Ectodermal cell (in vitro differentiated cells): ENCODE measurements at regions not wholly inside any gene's neighbourhood (a gene's known extent, or its start where the extent isn't known, plus 50 kb on each side); places are given as distances from the start of the nearest gene placed in this dataset.
"Not testable (repeated sequence)": the region's sequence is repeated elsewhere in the genome, so short reads cannot be mapped to it uniquely, and the experiment has no call there.

Experiments used
- H3K27ac ChIP-seq: 2 replicates; pipeline ENCODE4 v1.7.0; 2013; ENCODE audit warnings: mild to moderate bottlenecking, low read depth, low read length; ENCODE audit not compliant: insufficient read depth, poor library complexity, severe bottlenecking
- H3K27me3 ChIP-seq: 2 replicates; pipeline ENCODE4 v1.7.0; 2013; ENCODE audit warnings: mild to moderate bottlenecking, low read length; ENCODE audit not compliant: insufficient read depth, control insufficient read depth, poor library complexity, severe bottlenecking
- H3K36me3 ChIP-seq: one replicate; pipeline ENCODE4 v1.7.0; 2013; ENCODE audit warnings: low read length; ENCODE audit not compliant: control insufficient read depth, insufficient read depth
- H3K4me1 ChIP-seq: one replicate; pipeline ENCODE4 v1.7.0; 2013; ENCODE audit warnings: low read length; ENCODE audit not compliant: control insufficient read depth, insufficient read depth
- H3K4me3 ChIP-seq: 2 replicates; pipeline ENCODE4 v1.7.0; 2013; ENCODE audit warnings: low read depth, low read length, control low read depth; ENCODE audit not compliant: insufficient read depth
- H3K9me3 ChIP-seq: 2 replicates; pipeline ENCODE4 v1.7.0; 2013; ENCODE audit warnings: mild to moderate bottlenecking, low read length, moderate library complexity; ENCODE audit not compliant: control insufficient read depth
- WGBS, 2 experiments: methylation state at CpG; one replicate each; pipeline ENCODE4 v1.1.7; 2013; ENCODE audit warnings: missing lambda C conversion rate in 2 of 2; 5-methylcytosine and 5-hydroxymethylcytosine counted together

- H3K36me3 ChIP-seq, H3K4me1 ChIP-seq, H3K9me3 ChIP-seq, H3K4me3 ChIP-seq, H3K27me3 ChIP-seq, H3K27ac ChIP-seq: not testable (repeated sequence)
- 96% methylated on average over 3 of the region's 3 CpGs; no CpG with 5 or more reads in 1 of the 2 experiments for WGBS, 2 experiments
Measured at GRCh38 chr4:33835764-33836163, 2408.6 kb downstream of the ARAP2 start.

GRCh38 chr4:33837043-33837838, 2407.1 kb downstream of the ARAP2 start:
- H3K27me3 ChIP-seq = no peaks in the 10 kb centered on the region
- no peak overlapping the region for H3K4me3 ChIP-seq
- H3K36me3 ChIP-seq = no peaks in the 10 kb centered on the region
- H3K27ac ChIP-seq = no peak overlapping the region
- 94 to 95% methylated on average over 5 of the region's 5 CpGs for WGBS, 2 experiments
- H3K9me3 ChIP-seq = no peaks in the 10 kb centered on the region
- H3K4me1 ChIP-seq = no peaks in the 10 kb centered on the region

- no peak overlapping the region for H3K27ac ChIP-seq
- 25% methylated on average over 1 of the region's 1 CpG; no CpG with 5 or more reads in 1 of the 2 experiments for WGBS, 2 experiments
- H3K36me3 ChIP-seq = no peaks in the 10 kb centered on the region
- H3K9me3 ChIP-seq = no peaks in the 10 kb centered on the region
- no peaks in the 10 kb centered on the region for H3K4me1 ChIP-seq
- H3K4me3 ChIP-seq = no peak overlapping the region
- H3K27me3 ChIP-seq = no peaks in the 10 kb centered on the region
Measured at GRCh38 chr4:33841120-33841519, 2403.2 kb downstream of the ARAP2 start.

DNA sequence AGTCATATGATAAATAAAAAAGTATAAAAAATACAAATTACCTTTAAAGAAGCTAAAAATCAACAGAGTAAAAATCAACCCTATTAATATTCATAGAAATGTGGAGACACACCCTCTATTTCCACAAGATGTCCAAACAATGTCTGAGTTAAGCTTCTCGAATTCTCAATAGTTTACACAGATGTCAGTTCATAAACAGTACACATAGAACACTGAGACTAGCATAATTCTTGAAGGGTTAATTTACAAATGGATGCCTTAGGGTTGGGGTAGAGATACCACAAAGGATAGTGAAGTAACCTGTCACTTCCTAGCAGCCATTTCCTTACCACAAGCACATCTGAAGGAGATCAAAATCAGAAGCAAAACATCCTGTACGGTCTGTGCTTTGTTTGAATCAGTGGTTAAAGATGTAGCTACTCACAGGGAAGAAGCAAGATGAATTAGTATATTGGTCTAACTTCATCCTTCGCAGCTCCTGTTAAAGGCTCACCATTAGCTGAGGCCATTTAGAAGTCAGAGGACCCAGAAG, 2393.9 kb downstream of the ARAP2 start:
- no peaks in the 10 kb centered on the region for H3K9me3 ChIP-seq
- WGBS, 2 experiments = 87 to 95% methylated on average over 3 of the region's 3 CpGs
- H3K27ac ChIP-seq = no peak overlapping the region
- H3K4me3 ChIP-seq = no peak overlapping the region
- no peaks in the 10 kb centered on the region for H3K36me3 ChIP-seq
- H3K27me3 ChIP-seq = no peaks in the 10 kb centered on the region
- no peaks in the 10 kb centered on the region for H3K4me1 ChIP-seq

DNA sequence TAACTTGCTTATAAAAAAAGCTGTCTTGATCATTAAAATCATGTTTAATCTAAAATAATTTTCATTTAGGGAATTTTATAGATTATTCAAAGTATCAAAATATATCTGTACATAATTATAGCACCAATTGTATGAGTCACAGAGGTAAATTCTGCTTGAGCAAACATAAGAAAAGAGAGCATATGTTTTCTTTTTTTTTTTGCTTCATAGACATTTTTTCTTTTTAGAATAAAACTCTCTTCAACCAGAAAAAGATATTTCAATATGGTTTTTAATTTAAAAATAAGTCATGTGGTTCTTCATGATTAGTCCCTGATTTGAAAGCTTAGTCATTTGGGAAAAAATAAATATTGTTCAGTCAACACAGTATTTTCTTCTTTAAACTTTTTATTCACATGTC, 2390.6 kb downstream of the ARAP2 start:
- H3K27me3 ChIP-seq, H3K9me3 ChIP-seq, H3K27ac ChIP-seq, H3K4me1 ChIP-seq, H3K4me3 ChIP-seq, H3K36me3 ChIP-seq: not testable (repeated sequence)

GRCh38 chr4:33864290-33864859, 2379.9 kb downstream of the ARAP2 start:
- WGBS, 2 experiments = 93 to 94% methylated on average over 6 of the region's 6 CpGs
- Histone ChIP-seq H3K4me3 (no peak overlapping the region), H3K27me3 (no peaks in the 10 kb centered on the region), H3K36me3 (no peaks in the 10 kb centered on the region), H3K4me1 (no peaks in the 10 kb centered on the region), H3K27ac (no peak overlapping the region), H3K9me3 (no peaks in the 10 kb centered on the region)

DNA sequence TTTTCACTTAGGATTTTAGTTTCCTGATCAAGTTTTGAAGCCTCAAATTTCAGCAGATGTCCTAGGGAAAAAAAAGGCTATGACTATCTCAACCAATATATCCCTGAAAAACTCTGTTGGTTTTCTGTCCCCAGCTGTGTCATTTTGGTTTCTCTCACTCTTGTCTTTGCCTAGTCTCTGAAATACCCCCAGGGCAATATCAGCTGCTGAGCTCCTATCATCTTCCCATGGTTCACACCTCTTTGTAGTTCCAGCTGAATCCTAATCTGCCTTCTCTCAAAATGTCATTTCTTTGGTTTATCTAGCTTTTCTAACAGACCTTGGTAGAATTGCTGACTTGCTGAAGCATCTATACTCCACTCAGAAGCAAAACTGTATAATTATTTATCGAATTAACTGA, 2370.5 kb downstream of the ARAP2 start:
- WGBS, 2 experiments = 100% methylated on average over 1 of the region's 1 CpG; no CpG with 5 or more reads in 1 of the 2 experiments
- Histone ChIP-seq H3K27ac (no peak overlapping the region), H3K4me3 (no peak overlapping the region), H3K36me3 (no peaks in the 10 kb centered on the region), H3K4me1 (no peaks in the 10 kb centered on the region), H3K27me3 (no peaks in the 10 kb centered on the region), H3K9me3 (no peaks in the 10 kb centered on the region)

- no peaks in the 10 kb centered on the region for H3K36me3 ChIP-seq
- H3K9me3 ChIP-seq = no peaks in the 10 kb centered on the region
- no peaks in the 10 kb centered on the region for H3K27me3 ChIP-seq
- no peak overlapping the region for H3K4me3 ChIP-seq
- H3K27ac ChIP-seq = no peak overlapping the region
- no peaks in the 10 kb centered on the region for H3K4me1 ChIP-seq
Measured at GRCh38 chr4:33878710-33879109, 2365.6 kb downstream of the ARAP2 start.

DNA sequence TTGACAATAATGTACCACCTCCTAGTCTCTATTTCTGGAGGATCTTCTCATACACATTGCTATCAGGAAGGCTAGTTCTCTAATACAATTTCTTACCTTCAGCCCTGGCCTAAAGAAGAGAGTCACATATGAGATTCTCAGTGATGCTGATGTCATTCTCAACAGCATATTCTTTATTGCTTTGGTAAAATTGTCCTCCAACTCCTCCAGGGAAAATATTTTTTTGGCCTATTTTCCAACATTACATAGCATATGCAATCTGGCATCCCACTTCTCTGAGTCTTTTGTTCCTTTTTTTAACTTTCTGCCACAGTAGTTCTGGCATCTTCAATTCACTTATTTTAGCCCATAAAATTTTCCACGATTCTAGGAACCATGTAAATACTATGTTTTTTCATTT, 2363.1 kb downstream of the ARAP2 start:
- no peaks in the 10 kb centered on the region for H3K36me3 ChIP-seq
- H3K27ac ChIP-seq = no peak overlapping the region
- no peak overlapping the region for H3K4me3 ChIP-seq
- no peaks in the 10 kb centered on the region for H3K4me1 ChIP-seq
- no peaks in the 10 kb centered on the region for H3K9me3 ChIP-seq
- WGBS, 2 experiments = 100% methylated on average over 1 of the region's 1 CpG
- H3K27me3 ChIP-seq = no peaks in the 10 kb centered on the region

GRCh38 chr4:33882246-33882990, 2361.9 kb downstream of the ARAP2 start:
- H3K27ac ChIP-seq = no peak overlapping the region
- H3K4me3 ChIP-seq = no peak overlapping the region
- H3K36me3 ChIP-seq = no peaks in the 10 kb centered on the region
- H3K27me3 ChIP-seq = no peaks in the 10 kb centered on the region
- WGBS, 2 experiments = 94 to 97% methylated on average over 2 to 4 of the region's 4 CpGs
- H3K9me3 ChIP-seq = no peaks in the 10 kb centered on the region
- H3K4me1 ChIP-seq = no peaks in the 10 kb centered on the region
